ENCODE measurements at regions not wholly inside any gene's neighbourhood (a gene's known extent, or its start where the extent isn't known, plus 50 kb on each side); places are given as distances from the start of the nearest gene placed in this dataset.
A peak's percentile ranks its signal among the peaks of the same experiment; 100 is the strongest.

DNA sequence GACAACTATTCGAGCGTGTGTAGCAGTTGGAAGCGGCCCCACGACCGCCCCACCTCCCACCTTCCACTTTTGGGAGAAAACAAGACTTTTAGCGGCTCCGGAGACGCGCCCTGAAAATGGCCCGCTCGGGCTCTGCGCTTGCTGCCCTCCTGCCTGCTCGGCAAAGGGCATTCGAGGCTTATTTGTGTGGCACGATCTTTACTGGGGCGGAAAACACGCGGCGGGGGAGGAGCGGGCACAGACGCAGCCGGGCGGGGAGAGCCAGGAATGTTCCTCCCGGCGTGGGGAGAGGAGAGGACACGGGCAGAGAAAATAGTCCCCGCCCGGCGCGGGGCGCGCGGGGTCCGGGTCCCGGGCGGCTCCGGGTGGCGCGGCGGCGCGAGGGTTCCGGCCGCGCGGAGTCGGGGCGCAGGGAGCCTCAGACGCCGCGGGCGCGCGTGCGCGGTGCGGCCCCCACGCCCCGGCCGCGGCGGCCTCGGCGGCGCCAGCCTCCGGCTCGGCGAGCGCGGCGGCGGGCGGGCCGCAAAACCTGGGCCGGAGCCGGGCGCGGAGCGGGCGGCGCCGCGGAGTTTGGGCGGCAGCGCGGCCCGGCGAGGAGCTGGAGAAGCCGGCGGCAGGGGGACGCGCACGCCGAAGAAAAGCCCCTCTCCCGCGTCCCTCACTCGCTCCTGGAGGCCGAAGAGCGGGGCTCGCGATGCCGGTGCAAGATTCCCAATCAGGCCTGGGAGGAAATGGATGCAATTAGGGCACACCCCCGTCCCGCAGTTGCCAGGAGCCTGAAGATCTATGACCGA, 90.0 kb upstream of the ARID1B start:
- Histone ChIP-seq H3K9me3 (no peaks in the 10 kb centered on the region), H3K4me3 (peak overlapping the region; percentile 63 to 81 (median 76)), H3K36me3 (no peaks in the 10 kb centered on the region), H3K4me1 (peaks cover 0 to 21% (median 18%) of the 10 kb centered on the region in 4 donors), H3K27ac (replicated peaks in 1 of 4) (peak overlapping the region; percentile 93 to 99 (median 97)), H3K27me3 (no peaks in the 10 kb centered on the region)
- peak; percentile 98 for DNase-seq (ENCODE audit: extremely low spot score)
- WGBS: 1% methylated on average over 20 of the region's 105 CpGs
- intact Hi-C loops (cut with DNase I): loop anchor here (2.0 to 10.0 kb wide), 5 partner anchors 35 to 498 kb away; partner anchors contain the start of gene ARID1B
- TF ChIP-seq POLR2AphosphoS5 (IDR thresholded peaks at IDR 0.05) (peak; percentile 75 to 93), POLR2A (IDR thresholded peaks at IDR 0.05; ENCODE audit: low read depth) (peak; percentile 78), EP300 (IDR thresholded peaks at IDR 0.05) (peak; percentile 14)
- TF ChIP-seq, protein P1, sequence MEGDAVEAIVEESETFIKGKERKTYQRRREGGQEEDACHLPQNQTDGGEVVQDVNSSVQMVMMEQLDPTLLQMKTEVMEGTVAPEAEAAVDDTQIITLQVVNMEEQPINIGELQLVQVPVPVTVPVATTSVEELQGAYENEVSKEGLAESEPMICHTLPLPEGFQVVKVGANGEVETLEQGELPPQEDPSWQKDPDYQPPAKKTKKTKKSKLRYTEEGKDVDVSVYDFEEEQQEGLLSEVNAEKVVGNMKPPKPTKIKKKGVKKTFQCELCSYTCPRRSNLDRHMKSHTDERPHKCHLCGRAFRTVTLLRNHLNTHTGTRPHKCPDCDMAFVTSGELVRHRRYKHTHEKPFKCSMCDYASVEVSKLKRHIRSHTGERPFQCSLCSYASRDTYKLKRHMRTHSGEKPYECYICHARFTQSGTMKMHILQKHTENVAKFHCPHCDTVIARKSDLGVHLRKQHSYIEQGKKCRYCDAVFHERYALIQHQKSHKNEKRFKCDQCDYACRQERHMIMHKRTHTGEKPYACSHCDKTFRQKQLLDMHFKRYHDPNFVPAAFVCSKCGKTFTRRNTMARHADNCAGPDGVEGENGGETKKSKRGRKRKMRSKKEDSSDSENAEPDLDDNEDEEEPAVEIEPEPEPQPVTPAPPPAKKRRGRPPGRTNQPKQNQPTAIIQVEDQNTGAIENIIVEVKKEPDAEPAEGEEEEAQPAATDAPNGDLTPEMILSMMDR (IDR thresholded peaks at IDR 0.05): no peak

GRCh38 chr6:156686301-156686994, 90.7 kb upstream of the ARID1B start:
- peaks cover 0 to 21% (median 18%) of the 10 kb centered on the region in 4 donors for H3K4me1 ChIP-seq
- no peak for DNase-seq (ENCODE audit: extremely low spot score)
- under 1% methylated on average over 15 of the region's 15 CpGs for WGBS
- intact Hi-C loops (cut with DNase I): loop anchor here (2.0 to 10.0 kb wide), 5 partner anchors 36 to 498 kb away; partner anchors contain the start of gene ARID1B
- no peaks in the 10 kb centered on the region for H3K36me3 ChIP-seq
- peak overlapping the region; percentile 63 to 81 (median 76) for H3K4me3 ChIP-seq
- TF ChIP-seq POLR2AphosphoS5 (IDR thresholded peaks at IDR 0.05): peak in 1 of 2 donors; percentile 28
- no peak for TF ChIP-seq EP300 (IDR thresholded peaks at IDR 0.05)
- TF ChIP-seq, protein P1 (IDR thresholded peaks at IDR 0.05): peak in 2 of 3 experiments; percentile 18 to 57
- TF ChIP-seq POLR2A (IDR thresholded peaks at IDR 0.05; ENCODE audit: low read depth): no peak
- H3K9me3 ChIP-seq: no peaks in the 10 kb centered on the region
- H3K27ac ChIP-seq (replicated peaks in 1 of 4): peak overlapping the region; percentile 93 to 99 (median 97)
- no peaks in the 10 kb centered on the region for H3K27me3 ChIP-seq

GRCh38 chr6:156685823-156686222, 91.4 kb upstream of the ARID1B start:
- H3K27me3 ChIP-seq: no peaks in the 10 kb centered on the region
- intact Hi-C loops (cut with DNase I): loop anchor here (2.0 to 10.0 kb wide), 5 partner anchors 36 to 499 kb away; partner anchors contain the start of gene ARID1B
- TF ChIP-seq POLR2AphosphoS5 (IDR thresholded peaks at IDR 0.05) (no peak), POLR2A (IDR thresholded peaks at IDR 0.05; ENCODE audit: low read depth) (no peak), EP300 (IDR thresholded peaks at IDR 0.05) (no peak)
- TF ChIP-seq, protein P1 (IDR thresholded peaks at IDR 0.05): no peak
- peak overlapping the region; percentile 93 to 99 (median 97) for H3K27ac ChIP-seq (replicated peaks in 1 of 4)
- H3K4me1 ChIP-seq: peaks cover 0 to 21% (median 18%) of the 10 kb centered on the region in 4 donors
- H3K9me3 ChIP-seq: no peaks in the 10 kb centered on the region
- peak overlapping the region; percentile 63 to 81 (median 76) for H3K4me3 ChIP-seq
- WGBS: 16% methylated on average over 4 of the region's 4 CpGs
- no peak for DNase-seq (ENCODE audit: extremely low spot score)
- H3K36me3 ChIP-seq: no peaks in the 10 kb centered on the region

GRCh38 chr6:156683821-156684220, 93.4 kb upstream of the ARID1B start:
- DNase-seq (ENCODE audit: extremely low spot score): no peak
- Histone ChIP-seq H3K27ac (replicated peaks in 1 of 4) (no peak overlapping the region), H3K4me1 (peaks cover 0 to 21% (median 18%) of the 10 kb centered on the region in 4 donors), H3K9me3 (no peaks in the 10 kb centered on the region), H3K27me3 (no peaks in the 10 kb centered on the region), H3K36me3 (no peaks in the 10 kb centered on the region), H3K4me3 (no peak overlapping the region)
- 83% methylated on average over 5 of the region's 5 CpGs for WGBS
- no peak for TF ChIP-seq EP300 (IDR thresholded peaks at IDR 0.05)
- intact Hi-C loops (cut with DNase I): loop anchor here (10.0 kb wide), 1 partner anchor 501 kb away; no protein-coding TSS in a partner anchor

- Histone ChIP-seq H3K4me3 (no peak overlapping the region), H3K27ac (replicated peaks in 1 of 4) (no peak overlapping the region), H3K9me3 (peaks cover 0 to 15% (median 7%) of the 10 kb centered on the region in 4 donors), H3K36me3 (no peaks in the 10 kb centered on the region), H3K27me3 (no peaks in the 10 kb centered on the region), H3K4me1 (no peaks in the 10 kb centered on the region)
- intact Hi-C loops (cut with DNase I): no loop called here
- no peak for TF ChIP-seq POLR2A (IDR thresholded peaks at IDR 0.05; ENCODE audit: low read depth)
- no peak for TF ChIP-seq POLR2AphosphoS5 (IDR thresholded peaks at IDR 0.05)
- TF ChIP-seq EP300 (IDR thresholded peaks at IDR 0.05): no peak
- TF ChIP-seq, protein P1 (IDR thresholded peaks at IDR 0.05): no peak
- DNase-seq (ENCODE audit: extremely low spot score): no peak
- WGBS: 87% methylated on average over 2 of the region's 2 CpGs
Measured at GRCh38 chr6:156676721-156677120, 100.5 kb upstream of the ARID1B start.

All from esophagus muscularis mucosa (tissue), 4 donors.